A549 (cell line): ENCODE measurements at regions not wholly inside any gene's neighbourhood (a gene's known extent, or its start where the extent isn't known, plus 50 kb on each side); places are given as distances from the start of the nearest gene placed in this dataset.

Experiments
- ATAC-seq, 2 experiments: fragments of 200-7000 bp in 1 of 2; fragments of >200 bp in 1 of 2; cut with Nextera tagmentation in 1 of 2; cut with Tn5 transposase in 1 of 2; 3 replicates each; pipeline versions ENCODE4 v1.8.0 to v1.9.1; 2018 to 2020; ENCODE audit warnings: mild to moderate bottlenecking in 1 of 2, moderate library complexity in 1 of 2
- CTCF ChIA-PET: fragments of 300-600 bp; sonication (Branson Sonifier 250); formaldehyde crosslinking; extraction: SDS; loops from one replicate; lab custom pipeline; 2021; ENCODE audit warnings: antibody characterized with exemption, inconsistent platforms; lab: Yijun Ruan, JAX
- POLR2A ChIA-PET: fragments of 350-600 bp; formaldehyde crosslinking; extraction: SDS; loops from one replicate; lab custom pipeline; 2021; ENCODE audit warnings: antibody characterized with exemption, inconsistent platforms; lab: Yijun Ruan, JAX
- DNase-seq, 2 experiments: peaks; one replicate each; pipeline versions ENCODE4 v3.0.0 to v3.0.0-alpha.2; 2011 to 2016; ENCODE audit warnings: low read depth in 1 of 2, low spot score in 1 of 2
- FAIRE-seq: peaks from 2 replicates; lab custom pipeline; 2011; peaks lifted over from hg19 to GRCh38; lab: Jason Lieb, UNC
- H3K27ac ChIP-seq, 2 experiments: fragments of >200 bp; sonication (Bioruptor Twin); formaldehyde crosslinking; 3 replicates each; pipeline ENCODE4 v1.5.1; 2016 to 2017
- H3K4me1 ChIP-seq: fragments of >200 bp; sonication (Bioruptor Twin); formaldehyde crosslinking; 3 replicates; pipeline ENCODE4 v1.6.1; 2016
- H3K4me2 ChIP-seq: fragments of >200 bp; sonication (Bioruptor Twin); formaldehyde crosslinking; 3 replicates; pipeline ENCODE4 v1.6.1; 2016
- H3K4me3 ChIP-seq: fragments of >200 bp; sonication (Bioruptor Twin); formaldehyde crosslinking; 3 replicates; pipeline ENCODE4 v1.5.1; 2016
- H3K9me3 ChIP-seq: fragments of >200 bp; sonication (Bioruptor Twin); formaldehyde crosslinking; 3 replicates; pipeline ENCODE4 v1.6.1; 2016
- BHLHE40 ChIP-seq: IDR thresholded peaks from 2 replicates; pipeline ENCODE4 v1.6.1; 2012; ENCODE audit warnings: low read depth, low read length, inconsistent platforms
- CBX8 ChIP-seq: fragments of 200-600 bp; sonication (generic); IDR thresholded peaks from 2 replicates; pipeline ENCODE4 v1.6.1; 2016
- CEBPB ChIP-seq, 2 experiments: fragments of >200 bp in 1 of 2; sonication (Bioruptor Twin) in 1 of 2; formaldehyde crosslinking in 1 of 2; IDR thresholded peaks; 2 replicates each; pipeline ENCODE4 v1.6.1; 2012 to 2016
- EP300 ChIP-seq, 2 experiments: fragments of >200 bp; sonication (Bioruptor Twin); formaldehyde crosslinking; IDR thresholded peaks; 2 replicates in 1 of 2; 3 replicates in 1 of 2; pipeline ENCODE4 v1.6.1; 2016 to 2017
- FOSB ChIP-seq: fragments of 250-450 bp; sonication (Bioruptor Pico); IDR thresholded peaks from 2 replicates; pipeline ENCODE4 v1.5.0; 2020; ENCODE audit warnings: mild to moderate bottlenecking, moderate library complexity
- FOSL2 ChIP-seq, 2 experiments: fragments of 450-650 bp in 1 of 2; fragments of >200 bp in 1 of 2; sonication (Bioruptor Twin) in 1 of 2; formaldehyde crosslinking; IDR thresholded peaks; 2 replicates each; pipeline versions ENCODE4 v1.5.0 to v1.6.1; 2016 to 2020; ENCODE audit warnings: mild to moderate bottlenecking in 1 of 2, moderate library complexity in 1 of 2
- GATA3 ChIP-seq: IDR thresholded peaks from 2 replicates; pipeline ENCODE4 v1.6.1; 2012; ENCODE audit warnings: borderline replicate concordance
- HDAC2 ChIP-seq: fragments of 200-600 bp; sonication (generic); IDR thresholded peaks from 2 replicates; pipeline ENCODE4 v1.6.1; 2016
- HEYL ChIP-seq: fragments of 250-450 bp; sonication (Bioruptor Pico); IDR thresholded peaks from 2 replicates; pipeline ENCODE4 v1.8.0; 2021; ENCODE audit warnings: mild to moderate bottlenecking, moderate library complexity
- NFE2L2 ChIP-seq: fragments of 150-350 bp; conservative IDR thresholded peaks from 2 replicates; pipeline ENCODE4 v1.6.1; 2014; ENCODE audit warnings: low read length
- NPAS2 ChIP-seq: fragments of 250-450 bp; sonication (Bioruptor Pico); IDR thresholded peaks from 2 replicates; pipeline ENCODE4 v1.8.0; 2022; ENCODE audit warnings: mild to moderate bottlenecking, moderate library complexity, borderline replicate concordance
- NR3C1 ChIP-seq: fragments of >200 bp; sonication (Bioruptor Twin); formaldehyde crosslinking; IDR thresholded peaks from 3 replicates; pipeline ENCODE4 v1.6.1; 2017
- PHF8 ChIP-seq: fragments of 200-600 bp; sonication (generic); IDR thresholded peaks from 2 replicates; pipeline ENCODE4 v1.6.1; 2016; ENCODE audit warnings: low read depth, mild to moderate bottlenecking, antibody characterized with exemption, moderate library complexity, borderline replicate concordance
- POLR2A ChIP-seq: IDR thresholded peaks from 2 replicates; pipeline ENCODE4 v1.6.1; 2012; ENCODE audit warnings: mild to moderate bottlenecking, low read length
- RAD21 ChIP-seq, 2 experiments: fragments of >200 bp in 1 of 2; sonication (Bioruptor Twin) in 1 of 2; formaldehyde crosslinking in 1 of 2; IDR thresholded peaks in 1 of 2; conservative IDR thresholded peaks in 1 of 2; 2 replicates in 1 of 2; 3 replicates in 1 of 2; pipeline ENCODE4 v1.6.1; 2012 to 2018; ENCODE audit warnings: inconsistent platforms in 1 of 2
- RARB ChIP-seq: fragments of 250-450 bp; sonication (Bioruptor Pico); IDR thresholded peaks from 2 replicates; pipeline ENCODE4 v1.8.0; 2021; ENCODE audit warnings: mild to moderate bottlenecking, moderate library complexity
- RFX5 ChIP-seq: fragments of 450-650 bp; IDR thresholded peaks from 2 replicates; pipeline ENCODE4 v1.7.1; 2014; ENCODE audit warnings: antibody characterized with exemption, mild to moderate bottlenecking, moderate library complexity
- SREBF2 ChIP-seq: fragments of 450-650 bp; IDR thresholded peaks from 2 replicates; pipeline ENCODE4 v1.6.1; 2014; ENCODE audit warnings: mild to moderate bottlenecking, moderate library complexity
- ZC3H11A ChIP-seq: fragments of 450-650 bp; IDR thresholded peaks from 2 replicates; pipeline ENCODE4 v1.6.1; 2014; ENCODE audit warnings: antibody characterized with exemption, mild to moderate bottlenecking
- ZNF302 ChIP-seq: fragments of 250-450 bp; sonication (Bioruptor Pico); IDR thresholded peaks from 2 replicates; pipeline ENCODE4 v1.9.0; 2021; ENCODE audit warnings: inconsistent platforms, mild to moderate bottlenecking, moderate library complexity
- ZSCAN20 ChIP-seq: fragments of 250-450 bp; sonication (Bioruptor Pico); IDR thresholded peaks from 2 replicates; pipeline ENCODE4 v1.8.0; 2022; ENCODE audit warnings: mild to moderate bottlenecking, moderate library complexity
- WGBS: methylation state at CpG from one replicate; pipeline ENCODE4 v1.1.6; 2017; ENCODE audit errors: missing lambda C conversion rate; 5-methylcytosine and 5-hydroxymethylcytosine counted together
- TF ChIP-seq, protein P1 (sequence below): IDR thresholded peaks from 2 replicates; pipeline ENCODE4 v1.6.1; 2012
- TF ChIP-seq, protein P2 (sequence below): fragments of 250-450 bp; sonication (Bioruptor Pico); IDR thresholded peaks from 2 replicates; pipeline ENCODE4 v1.5.0; 2020; ENCODE audit warnings: low read depth, mild to moderate bottlenecking, moderate library complexity
- TF ChIP-seq, protein P3 (sequence below): fragments of 450-650 bp; IDR thresholded peaks from 2 replicates; pipeline ENCODE4 v1.6.1; 2014; ENCODE audit warnings: antibody characterized with exemption
- TF ChIP-seq, protein P4 (sequence below): IDR thresholded peaks from 2 replicates; pipeline ENCODE4 v1.6.1; 2012; ENCODE audit warnings: low read depth, borderline replicate concordance
- TF ChIP-seq, protein P5 (sequence below): IDR thresholded peaks from 2 replicates; pipeline ENCODE4 v1.6.1; 2012
- TF ChIP-seq, protein P6 (sequence below): fragments of >200 bp; sonication (Bioruptor Twin); formaldehyde crosslinking; IDR thresholded peaks from 2 replicates; pipeline ENCODE4 v1.6.1; 2016
- TF ChIP-seq, protein P7 (sequence below): fragments of 250-450 bp; sonication (Bioruptor Pico); IDR thresholded peaks from 2 replicates; pipeline ENCODE4 v1.5.0; 2021; ENCODE audit warnings: mild to moderate bottlenecking, moderate library complexity, borderline replicate concordance
- TF ChIP-seq, protein P8 (sequence below): fragments of >200 bp; sonication (Bioruptor Twin); formaldehyde crosslinking; IDR thresholded peaks from 3 replicates; pipeline ENCODE4 v1.5.1; 2016
- TF ChIP-seq, protein P9 (sequence below): fragments of 150-350 bp; IDR thresholded peaks from 2 replicates; pipeline ENCODE4 v1.6.1; 2014; ENCODE audit warnings: low read depth, mild to moderate bottlenecking, low read length

DNA sequence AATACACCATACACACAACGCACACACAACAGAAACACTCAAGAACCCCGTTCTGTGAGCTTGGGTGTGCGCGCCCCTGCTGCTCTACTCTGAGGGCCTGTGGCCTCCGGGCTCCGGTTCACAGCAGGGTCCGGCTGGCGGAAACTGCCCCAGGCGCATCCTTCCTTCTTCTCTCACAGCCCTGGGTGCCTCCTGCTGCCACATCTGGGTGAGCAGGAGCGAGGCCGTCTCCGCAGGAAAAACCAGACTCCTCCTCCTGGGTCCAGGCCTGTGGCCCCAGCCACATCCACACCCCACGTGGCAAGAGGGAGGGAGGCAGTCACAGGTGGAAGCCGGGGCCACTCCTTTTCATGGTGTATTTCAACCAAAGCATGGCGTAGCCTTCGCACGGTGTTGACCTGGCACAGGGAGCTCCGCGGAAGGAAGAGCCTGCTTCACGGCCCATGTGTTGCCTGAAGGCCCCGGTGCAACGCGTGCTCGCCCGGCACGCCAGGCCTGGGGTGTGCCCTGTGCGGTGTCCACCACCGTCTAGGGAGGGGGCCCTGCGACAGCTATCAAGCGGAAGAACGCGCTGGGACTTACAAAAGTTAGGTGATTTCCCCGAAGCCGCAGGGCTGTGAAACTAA is 1502.7 kb downstream of the TBC1D22A start:
- no peak overlapping the region for H3K4me2 ChIP-seq
- peaks cover 7% of the 10 kb centered on the region; the same call in 1 of the 3 replicates for H3K4me1 ChIP-seq
- H3K9me3 ChIP-seq: no peaks in the 10 kb centered on the region
- 92% methylated on average over 26 of the region's 34 CpGs for WGBS
- TF ChIP-seq, protein P1, sequence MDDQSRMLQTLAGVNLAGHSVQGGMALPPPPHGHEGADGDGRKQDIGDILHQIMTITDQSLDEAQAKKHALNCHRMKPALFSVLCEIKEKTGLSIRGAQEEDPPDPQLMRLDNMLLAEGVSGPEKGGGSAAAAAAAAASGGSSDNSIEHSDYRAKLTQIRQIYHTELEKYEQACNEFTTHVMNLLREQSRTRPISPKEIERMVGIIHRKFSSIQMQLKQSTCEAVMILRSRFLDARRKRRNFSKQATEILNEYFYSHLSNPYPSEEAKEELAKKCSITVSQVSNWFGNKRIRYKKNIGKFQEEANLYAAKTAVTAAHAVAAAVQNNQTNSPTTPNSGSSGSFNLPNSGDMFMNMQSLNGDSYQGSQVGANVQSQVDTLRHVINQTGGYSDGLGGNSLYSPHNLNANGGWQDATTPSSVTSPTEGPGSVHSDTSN: no peak
- no peak for TF ChIP-seq POLR2A
- TF ChIP-seq SREBF2: no peak
- no peak for TF ChIP-seq BHLHE40
- TF ChIP-seq, protein P2, sequence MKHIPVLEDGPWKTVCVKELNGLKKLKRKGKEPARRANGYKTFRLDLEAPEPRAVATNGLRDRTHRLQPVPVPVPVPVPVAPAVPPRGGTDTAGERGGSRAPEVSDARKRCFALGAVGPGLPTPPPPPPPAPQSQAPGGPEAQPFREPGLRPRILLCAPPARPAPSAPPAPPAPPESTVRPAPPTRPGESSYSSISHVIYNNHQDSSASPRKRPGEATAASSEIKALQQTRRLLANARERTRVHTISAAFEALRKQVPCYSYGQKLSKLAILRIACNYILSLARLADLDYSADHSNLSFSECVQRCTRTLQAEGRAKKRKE: no peak
- TF ChIP-seq NR3C1: no peak
- TF ChIP-seq, protein P3, sequence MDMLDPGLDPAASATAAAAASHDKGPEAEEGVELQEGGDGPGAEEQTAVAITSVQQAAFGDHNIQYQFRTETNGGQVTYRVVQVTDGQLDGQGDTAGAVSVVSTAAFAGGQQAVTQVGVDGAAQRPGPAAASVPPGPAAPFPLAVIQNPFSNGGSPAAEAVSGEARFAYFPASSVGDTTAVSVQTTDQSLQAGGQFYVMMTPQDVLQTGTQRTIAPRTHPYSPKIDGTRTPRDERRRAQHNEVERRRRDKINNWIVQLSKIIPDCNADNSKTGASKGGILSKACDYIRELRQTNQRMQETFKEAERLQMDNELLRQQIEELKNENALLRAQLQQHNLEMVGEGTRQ: no peak
- TF ChIP-seq ZNF302: no peak
- TF ChIP-seq, protein P4, sequence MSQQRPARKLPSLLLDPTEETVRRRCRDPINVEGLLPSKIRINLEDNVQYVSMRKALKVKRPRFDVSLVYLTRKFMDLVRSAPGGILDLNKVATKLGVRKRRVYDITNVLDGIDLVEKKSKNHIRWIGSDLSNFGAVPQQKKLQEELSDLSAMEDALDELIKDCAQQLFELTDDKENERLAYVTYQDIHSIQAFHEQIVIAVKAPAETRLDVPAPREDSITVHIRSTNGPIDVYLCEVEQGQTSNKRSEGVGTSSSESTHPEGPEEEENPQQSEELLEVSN: no peak
- no peak for TF ChIP-seq FOSL2 (IDR thresholded peaks at IDR 0.05)
- no peak for TF ChIP-seq FOSL2 (CRISPR knock-in tag; IDR thresholded peaks at IDR 0.05)
- TF ChIP-seq CEBPB (IDR thresholded peaks at IDR 0.05): no peak
- TF ChIP-seq, protein P5, sequence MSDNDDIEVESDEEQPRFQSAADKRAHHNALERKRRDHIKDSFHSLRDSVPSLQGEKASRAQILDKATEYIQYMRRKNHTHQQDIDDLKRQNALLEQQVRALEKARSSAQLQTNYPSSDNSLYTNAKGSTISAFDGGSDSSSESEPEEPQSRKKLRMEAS: no peak
- no peak for TF ChIP-seq NPAS2 (CRISPR knock-in tag)
- no peak for TF ChIP-seq HDAC2
- no peak for TF ChIP-seq ZC3H11A
- TF ChIP-seq, protein P6, sequence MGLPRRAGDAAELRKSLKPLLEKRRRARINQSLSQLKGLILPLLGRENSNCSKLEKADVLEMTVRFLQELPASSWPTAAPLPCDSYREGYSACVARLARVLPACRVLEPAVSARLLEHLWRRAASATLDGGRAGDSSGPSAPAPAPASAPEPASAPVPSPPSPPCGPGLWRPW: no peak
- no peak for TF ChIP-seq RARB (CRISPR knock-in tag)
- TF ChIP-seq, protein P7, sequence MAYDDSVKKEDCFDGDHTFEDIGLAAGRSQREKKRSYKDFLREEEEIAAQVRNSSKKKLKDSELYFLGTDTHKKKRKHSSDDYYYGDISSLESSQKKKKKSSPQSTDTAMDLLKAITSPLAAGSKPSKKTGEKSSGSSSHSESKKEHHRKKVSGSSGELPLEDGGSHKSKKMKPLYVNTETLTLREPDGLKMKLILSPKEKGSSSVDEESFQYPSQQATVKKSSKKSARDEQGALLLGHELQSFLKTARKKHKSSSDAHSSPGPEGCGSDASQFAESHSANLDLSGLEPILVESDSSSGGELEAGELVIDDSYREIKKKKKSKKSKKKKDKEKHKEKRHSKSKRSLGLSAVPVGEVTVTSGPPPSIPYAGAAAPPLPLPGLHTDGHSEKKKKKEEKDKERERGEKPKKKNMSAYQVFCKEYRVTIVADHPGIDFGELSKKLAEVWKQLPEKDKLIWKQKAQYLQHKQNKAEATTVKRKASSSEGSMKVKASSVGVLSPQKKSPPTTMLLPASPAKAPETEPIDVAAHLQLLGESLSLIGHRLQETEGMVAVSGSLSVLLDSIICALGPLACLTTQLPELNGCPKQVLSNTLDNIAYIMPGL (CRISPR knock-in tag): no peak
- TF ChIP-seq RAD21 (conservative IDR thresholded peaks at IDR 0.05 in 1 of 2, IDR thresholded peaks at IDR 0.05 in 1 of 2): no peak
- TF ChIP-seq, all 56 proteins: peak for 0
- ATAC-seq: no peak
- DNase-seq: no peak
- FAIRE-seq: no peak
- Histone ChIP-seq H3K4me3 (no peak overlapping the region), H3K27ac (no peak overlapping the region)
- CTCF ChIA-PET: no interaction called here
- POLR2A ChIA-PET: no interaction called here

DNA sequence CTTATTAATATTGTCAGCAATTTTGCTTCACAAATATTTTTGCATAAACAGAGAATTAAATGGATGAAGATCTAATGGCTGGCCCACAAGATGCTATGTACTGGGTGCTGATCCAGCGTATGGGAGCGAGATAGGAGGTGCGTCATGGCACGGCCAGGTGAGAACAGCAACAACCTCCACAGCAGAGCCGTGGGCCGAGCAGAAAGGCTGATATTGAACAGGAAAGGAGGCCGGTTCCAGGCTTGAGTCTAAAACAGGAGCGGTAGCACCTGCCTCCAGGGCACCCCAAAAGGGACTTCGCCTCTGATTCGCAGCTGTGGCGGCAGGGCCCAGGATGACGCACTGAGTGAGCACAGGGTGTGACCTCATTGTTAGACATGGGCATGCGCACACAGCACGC is 1502.1 kb downstream of the TBC1D22A start:
- 83% methylated on average over 11 of the region's 14 CpGs for WGBS
- no peak for DNase-seq
- H3K27ac ChIP-seq: no peak overlapping the region
- ChIA-PET POLR2A (no interaction called here), CTCF (no interaction called here)
- no peak for FAIRE-seq
- TF ChIP-seq GATA3 (no peak), ZC3H11A (no peak), PHF8 (no peak), ZSCAN20 (CRISPR knock-in tag) (no peak), CBX8 (no peak), RFX5 (no peak), NFE2L2 (no peak), EP300 (IDR thresholded peaks at IDR 0.05) (no peak), HEYL (CRISPR knock-in tag) (no peak), FOSB (no peak), ZNF302 (no peak)
- TF ChIP-seq, protein P4: no peak
- TF ChIP-seq, protein P8, sequence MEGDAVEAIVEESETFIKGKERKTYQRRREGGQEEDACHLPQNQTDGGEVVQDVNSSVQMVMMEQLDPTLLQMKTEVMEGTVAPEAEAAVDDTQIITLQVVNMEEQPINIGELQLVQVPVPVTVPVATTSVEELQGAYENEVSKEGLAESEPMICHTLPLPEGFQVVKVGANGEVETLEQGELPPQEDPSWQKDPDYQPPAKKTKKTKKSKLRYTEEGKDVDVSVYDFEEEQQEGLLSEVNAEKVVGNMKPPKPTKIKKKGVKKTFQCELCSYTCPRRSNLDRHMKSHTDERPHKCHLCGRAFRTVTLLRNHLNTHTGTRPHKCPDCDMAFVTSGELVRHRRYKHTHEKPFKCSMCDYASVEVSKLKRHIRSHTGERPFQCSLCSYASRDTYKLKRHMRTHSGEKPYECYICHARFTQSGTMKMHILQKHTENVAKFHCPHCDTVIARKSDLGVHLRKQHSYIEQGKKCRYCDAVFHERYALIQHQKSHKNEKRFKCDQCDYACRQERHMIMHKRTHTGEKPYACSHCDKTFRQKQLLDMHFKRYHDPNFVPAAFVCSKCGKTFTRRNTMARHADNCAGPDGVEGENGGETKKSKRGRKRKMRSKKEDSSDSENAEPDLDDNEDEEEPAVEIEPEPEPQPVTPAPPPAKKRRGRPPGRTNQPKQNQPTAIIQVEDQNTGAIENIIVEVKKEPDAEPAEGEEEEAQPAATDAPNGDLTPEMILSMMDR: no peak
- TF ChIP-seq, protein P9, sequence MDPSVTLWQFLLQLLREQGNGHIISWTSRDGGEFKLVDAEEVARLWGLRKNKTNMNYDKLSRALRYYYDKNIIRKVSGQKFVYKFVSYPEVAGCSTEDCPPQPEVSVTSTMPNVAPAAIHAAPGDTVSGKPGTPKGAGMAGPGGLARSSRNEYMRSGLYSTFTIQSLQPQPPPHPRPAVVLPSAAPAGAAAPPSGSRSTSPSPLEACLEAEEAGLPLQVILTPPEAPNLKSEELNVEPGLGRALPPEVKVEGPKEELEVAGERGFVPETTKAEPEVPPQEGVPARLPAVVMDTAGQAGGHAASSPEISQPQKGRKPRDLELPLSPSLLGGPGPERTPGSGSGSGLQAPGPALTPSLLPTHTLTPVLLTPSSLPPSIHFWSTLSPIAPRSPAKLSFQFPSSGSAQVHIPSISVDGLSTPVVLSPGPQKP: no peak
- TF ChIP-seq, all 56 proteins: peak for 0
- ATAC-seq: no peak
- H3K4me1 ChIP-seq: peaks cover 7% of the 10 kb centered on the region; the same call in 1 of the 3 replicates
- H3K4me3 ChIP-seq: no peak overlapping the region
- no peaks in the 10 kb centered on the region for H3K9me3 ChIP-seq
- no peak overlapping the region for H3K4me2 ChIP-seq
